NB4 (cell line): ENCODE measurements at regions not wholly inside any gene's neighbourhood (a gene's known extent, or its start where the extent isn't known, plus 50 kb on each side); places are given as distances from the start of the nearest gene placed in this dataset.

Experiments
- MYC ChIP-seq: IDR thresholded peaks from 2 replicates; pipeline ENCODE4 v1.6.1; 2011; ENCODE audit warnings: low read depth, low read length
- POLR2A ChIP-seq: IDR thresholded peaks from 2 replicates; pipeline ENCODE4 v1.6.1; 2011; ENCODE audit warnings: mild to moderate bottlenecking; ENCODE audit not compliant: insufficient read length; ENCODE audit errors: extremely low read depth
- TF ChIP-seq, protein P1 (sequence below): IDR thresholded peaks from one replicate; pipeline ENCODE4 v1.5.1; 2012; ENCODE audit warnings: low read depth, low read length
- TF ChIP-seq, protein P2 (sequence below): IDR thresholded peaks from 2 replicates; pipeline ENCODE4 v1.6.1; 2011; ENCODE audit warnings: low read depth, low read length

- TF ChIP-seq, protein P1, sequence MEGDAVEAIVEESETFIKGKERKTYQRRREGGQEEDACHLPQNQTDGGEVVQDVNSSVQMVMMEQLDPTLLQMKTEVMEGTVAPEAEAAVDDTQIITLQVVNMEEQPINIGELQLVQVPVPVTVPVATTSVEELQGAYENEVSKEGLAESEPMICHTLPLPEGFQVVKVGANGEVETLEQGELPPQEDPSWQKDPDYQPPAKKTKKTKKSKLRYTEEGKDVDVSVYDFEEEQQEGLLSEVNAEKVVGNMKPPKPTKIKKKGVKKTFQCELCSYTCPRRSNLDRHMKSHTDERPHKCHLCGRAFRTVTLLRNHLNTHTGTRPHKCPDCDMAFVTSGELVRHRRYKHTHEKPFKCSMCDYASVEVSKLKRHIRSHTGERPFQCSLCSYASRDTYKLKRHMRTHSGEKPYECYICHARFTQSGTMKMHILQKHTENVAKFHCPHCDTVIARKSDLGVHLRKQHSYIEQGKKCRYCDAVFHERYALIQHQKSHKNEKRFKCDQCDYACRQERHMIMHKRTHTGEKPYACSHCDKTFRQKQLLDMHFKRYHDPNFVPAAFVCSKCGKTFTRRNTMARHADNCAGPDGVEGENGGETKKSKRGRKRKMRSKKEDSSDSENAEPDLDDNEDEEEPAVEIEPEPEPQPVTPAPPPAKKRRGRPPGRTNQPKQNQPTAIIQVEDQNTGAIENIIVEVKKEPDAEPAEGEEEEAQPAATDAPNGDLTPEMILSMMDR = no peak
- TF ChIP-seq, protein P2, sequence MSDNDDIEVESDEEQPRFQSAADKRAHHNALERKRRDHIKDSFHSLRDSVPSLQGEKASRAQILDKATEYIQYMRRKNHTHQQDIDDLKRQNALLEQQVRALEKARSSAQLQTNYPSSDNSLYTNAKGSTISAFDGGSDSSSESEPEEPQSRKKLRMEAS = no peak
- TF ChIP-seq POLR2A (no peak), MYC (no peak)
Observed at GRCh38 chr4:145390571-145390970, 91.1 kb upstream of the SMAD1 start.
